Frontal cortex (tissue), 3 donors: ENCODE measurements at regions not wholly inside any gene's neighbourhood (a gene's known extent, or its start where the extent isn't known, plus 50 kb on each side); places are given as distances from the start of the nearest gene placed in this dataset.
A peak's percentile ranks its signal among the peaks of the same experiment; 100 is the strongest.

Experiments used
- DNase-seq, 2 donors: peaks; one replicate each; pipeline ENCODE4 v3.0.0; 2012; ENCODE audit warnings: low spot score in 2 of 2
- FAIRE-seq: peaks from 2 replicates; lab custom pipeline; 2012; peaks lifted over from hg19 to GRCh38; lab: Jason Lieb, UNC
- donor health status: control.
- donor health status: control.
- donor health status: control.

DNA sequence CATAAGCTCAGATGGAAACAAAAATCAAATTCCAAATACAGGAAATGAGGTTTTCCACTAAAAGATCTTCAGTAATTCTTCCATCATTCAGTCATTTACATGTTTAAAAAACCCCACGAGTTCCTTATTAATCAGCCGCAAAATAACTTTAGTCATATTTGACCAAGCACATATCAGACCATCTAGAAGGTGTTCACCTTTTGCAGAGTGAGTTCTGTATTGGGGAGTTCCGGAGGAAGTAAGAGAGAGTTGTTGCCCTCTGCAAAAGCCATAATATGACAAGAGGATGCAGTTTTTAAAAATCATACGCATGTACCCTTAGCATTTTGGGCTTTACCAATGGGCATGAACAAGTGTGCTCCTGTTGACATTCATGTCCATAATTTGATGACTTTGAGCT lies 61.6 kb downstream of the CCR1 start:
- FAIRE-seq (no peak), DNase-seq (no peak)

DNA sequence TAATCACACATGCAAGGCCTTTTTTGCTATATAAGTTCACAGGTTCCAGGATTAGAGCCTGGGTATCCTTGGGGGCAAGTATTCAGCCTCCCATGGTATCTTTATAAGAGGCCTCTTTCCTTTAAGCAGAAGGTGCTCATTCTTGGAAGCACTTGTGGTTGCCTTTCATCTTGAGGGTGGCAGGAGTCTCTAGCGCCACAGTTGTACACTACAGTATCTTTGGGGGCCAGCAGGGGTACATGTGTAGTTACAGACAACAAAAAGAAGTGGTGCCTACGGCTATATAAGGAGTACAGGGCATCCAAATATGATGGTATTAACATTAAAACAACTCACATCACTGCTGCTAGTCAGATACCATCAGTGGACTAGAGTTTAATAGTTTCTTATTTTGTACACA lies 62.1 kb downstream of the CCR1 start:
- no peak for FAIRE-seq

DNA sequence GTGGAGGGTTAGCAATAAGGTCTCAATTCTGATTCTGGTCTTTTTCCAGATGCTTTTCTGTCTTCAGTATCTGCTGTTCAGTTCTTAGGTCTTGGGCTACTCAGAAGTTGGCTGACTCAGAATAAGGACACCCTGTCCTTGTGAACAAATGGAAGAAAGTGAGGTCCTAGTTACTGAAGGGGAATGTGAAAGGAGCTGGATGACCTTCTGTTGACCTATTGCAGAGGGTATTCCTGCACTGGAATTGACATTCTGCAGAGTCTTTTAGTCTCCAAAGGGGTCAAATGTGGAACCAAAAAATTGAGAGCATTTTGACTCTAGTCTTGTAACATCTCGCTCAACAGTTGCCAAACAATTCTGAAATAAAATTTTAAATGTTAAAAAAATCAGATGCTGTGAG lies 63.0 kb downstream of the CCR1 start:
- DNase-seq (no peak), FAIRE-seq (no peak)

More for the DNA sequence above, 62.1 kb downstream of the CCR1 start:
- no peak for DNase-seq

DNA sequence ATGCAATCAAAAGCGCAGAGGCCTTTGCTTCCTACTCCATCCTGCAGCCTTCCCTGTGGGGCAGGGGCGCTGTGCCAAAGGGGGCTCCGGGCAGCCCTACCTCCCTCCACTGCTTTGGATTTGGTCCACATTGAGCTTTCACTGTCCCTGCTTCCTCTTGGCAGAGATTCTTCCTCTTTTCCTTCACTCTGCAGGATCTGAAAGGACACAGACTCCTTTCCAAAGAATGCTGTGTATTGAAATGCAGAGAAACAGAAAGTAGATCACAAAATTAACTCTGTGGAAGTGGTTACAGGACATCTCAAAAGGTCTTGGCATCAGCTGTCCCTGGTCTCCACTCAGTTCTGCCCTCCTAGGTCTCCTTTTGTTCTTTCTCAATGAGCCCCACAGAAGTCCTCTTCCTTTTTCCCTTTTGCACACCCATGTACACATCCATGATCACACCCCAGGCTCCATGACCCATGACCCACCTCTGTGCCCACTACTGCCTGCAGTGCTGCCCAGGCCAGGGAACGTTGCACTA lies 64.1 kb downstream of the CCR1 start:
- DNase-seq = peak in 1 of 2 donors; percentile 1
- FAIRE-seq = no peak

DNA sequence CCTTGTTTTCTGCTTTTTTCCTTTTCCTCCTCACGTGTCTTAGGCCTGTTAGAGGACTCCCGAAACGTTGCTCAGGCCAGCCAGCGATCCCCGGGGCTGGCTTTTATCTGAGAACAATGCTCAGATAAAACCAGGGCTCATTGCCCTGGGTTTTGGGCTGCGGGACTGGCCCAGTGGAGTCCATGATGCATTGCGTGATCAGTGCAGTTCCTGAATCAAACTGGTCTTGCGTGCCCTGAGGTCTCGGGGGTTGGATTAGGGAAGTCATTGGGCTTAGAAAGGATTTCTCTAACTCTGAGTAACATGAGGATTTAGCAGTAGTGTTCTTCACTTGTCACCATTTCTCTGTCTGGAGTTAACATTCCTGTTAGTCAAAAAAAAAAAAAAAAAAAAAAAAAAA lies 66.3 kb downstream of the CCR1 start:
- DNase-seq = no peak
- no peak for FAIRE-seq

GRCh38 chr3:46138581-46138980 lies 69.5 kb downstream of the CCR1 start:
- no peak for FAIRE-seq
- no peak for DNase-seq

- DNase-seq (no peak), FAIRE-seq (no peak)
These were observed 72.6 kb downstream of the CCR1 start for GRCh38 chr3:46135475-46135874.

DNA sequence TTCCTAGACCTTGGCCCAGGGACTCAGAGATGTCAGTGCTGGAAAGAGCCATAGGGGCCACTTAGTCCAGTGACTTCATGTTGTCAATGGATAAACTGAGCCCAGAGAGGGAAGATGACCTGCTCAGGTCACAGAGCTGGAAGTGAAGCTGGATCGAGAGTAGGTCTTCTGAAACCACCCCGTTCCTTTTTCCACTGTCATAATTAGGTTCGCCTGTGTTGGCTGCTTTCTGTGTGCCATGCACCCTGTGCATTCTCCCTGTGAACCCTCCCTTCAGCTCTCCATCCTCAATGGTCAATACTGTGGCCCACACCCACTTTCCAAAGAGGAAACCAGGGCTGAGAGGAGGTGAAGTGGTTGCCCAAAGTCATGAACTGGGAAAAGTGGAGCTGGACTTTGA lies 74.8 kb downstream of the CCR1 start:
- no peak for FAIRE-seq
- no peak for DNase-seq

- FAIRE-seq = no peak
- no peak for DNase-seq
These were observed 75.5 kb downstream of the CCR1 start for GRCh38 chr3:46132565-46132964.

GRCh38 chr3:46131884-46132450 lies 76.1 kb downstream of the CCR1 start:
- no peak for DNase-seq
- no peak for FAIRE-seq

- FAIRE-seq = no peak
These were observed 77.3 kb downstream of the CCR1 start for GRCh38 chr3:46130631-46131310.

DNA sequence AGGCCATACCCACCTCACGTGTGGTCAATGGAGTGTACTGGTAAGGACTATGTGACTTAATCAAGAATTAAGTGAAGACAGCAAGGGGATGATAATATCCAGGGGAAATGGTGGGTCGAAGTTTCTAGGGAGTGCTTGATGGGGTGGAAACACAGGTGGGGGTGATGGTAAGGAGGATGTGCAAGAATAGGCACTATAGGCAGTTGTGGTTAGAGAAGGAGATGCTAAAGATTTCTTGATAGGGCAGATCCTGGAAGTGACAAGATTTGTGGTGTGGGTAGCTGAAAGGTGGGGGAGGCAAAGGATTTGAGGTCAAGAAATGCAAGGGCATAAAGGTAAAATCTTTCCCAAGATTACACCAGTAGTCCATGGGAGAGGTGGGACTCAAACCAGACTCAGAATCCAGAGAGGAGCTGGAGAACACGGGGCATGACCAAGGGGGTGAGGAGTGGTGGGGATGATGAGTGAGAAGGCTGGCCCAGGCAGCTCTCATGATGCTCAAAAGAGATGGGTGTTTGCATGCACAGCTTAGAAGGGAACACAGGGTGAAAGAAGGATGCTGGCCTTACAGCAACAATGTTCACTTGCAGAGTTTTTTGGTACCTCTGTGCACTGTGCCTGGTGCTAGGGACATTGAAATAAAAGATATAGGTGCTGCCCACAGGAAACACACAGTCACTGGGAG lies 78.4 kb downstream of the CCR1 start:
- no peak for DNase-seq
- FAIRE-seq = no peak

More at GRCh38 chr3:46130631-46131310, 77.3 kb downstream of the CCR1 start:
- DNase-seq = no peak

GRCh38 chr3:46127503-46127902 lies 80.6 kb downstream of the CCR1 start:
- DNase-seq = no peak
- no peak for FAIRE-seq

- FAIRE-seq (no peak), DNase-seq (no peak)
These were observed 83.6 kb downstream of the CCR1 start for GRCh38 chr3:46124216-46125177.

GRCh38 chr3:46123646-46124045 lies 84.5 kb downstream of the CCR1 start:
- no peak for DNase-seq
- FAIRE-seq = no peak

DNA sequence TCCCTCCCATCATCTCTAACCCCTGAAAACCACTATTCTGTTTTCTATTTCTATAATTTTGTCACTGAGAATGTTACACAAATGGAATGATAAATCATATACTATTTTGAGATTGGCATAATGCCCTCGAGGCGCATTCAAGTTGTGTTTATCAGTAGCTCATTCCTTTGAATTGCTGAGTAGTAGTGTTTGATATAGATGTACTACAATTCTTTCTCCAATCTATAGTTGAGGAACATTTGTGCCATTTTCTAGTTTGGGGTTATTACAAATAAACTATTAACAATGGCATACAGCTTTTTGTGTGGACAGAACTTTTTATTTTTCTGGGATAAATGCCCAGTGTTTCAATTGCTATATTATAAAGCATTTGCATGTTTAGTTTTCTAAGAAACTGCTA lies 86.0 kb downstream of the CCR1 start:
- DNase-seq = no peak
- no peak for FAIRE-seq

DNA sequence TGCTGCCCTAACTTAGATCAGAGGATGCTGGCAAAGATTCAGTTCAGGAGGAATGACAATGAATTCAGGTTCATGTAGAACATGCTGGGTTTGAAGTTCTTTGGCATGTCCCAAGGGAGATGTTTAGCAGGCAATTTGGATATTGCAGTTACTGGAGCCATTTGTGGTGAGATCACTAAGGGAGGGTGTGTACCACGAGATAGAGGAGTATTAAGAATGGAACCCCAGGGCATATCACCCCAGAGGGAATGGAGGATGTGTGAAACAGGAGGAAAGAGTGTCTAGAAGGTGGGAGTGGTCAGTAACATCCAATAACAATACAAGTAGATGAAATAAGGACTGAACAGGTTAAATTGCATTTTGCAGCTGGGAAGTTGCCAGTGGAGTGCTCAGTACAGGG lies 87.1 kb downstream of the CCR1 start:
- DNase-seq = no peak
- FAIRE-seq = no peak

DNA sequence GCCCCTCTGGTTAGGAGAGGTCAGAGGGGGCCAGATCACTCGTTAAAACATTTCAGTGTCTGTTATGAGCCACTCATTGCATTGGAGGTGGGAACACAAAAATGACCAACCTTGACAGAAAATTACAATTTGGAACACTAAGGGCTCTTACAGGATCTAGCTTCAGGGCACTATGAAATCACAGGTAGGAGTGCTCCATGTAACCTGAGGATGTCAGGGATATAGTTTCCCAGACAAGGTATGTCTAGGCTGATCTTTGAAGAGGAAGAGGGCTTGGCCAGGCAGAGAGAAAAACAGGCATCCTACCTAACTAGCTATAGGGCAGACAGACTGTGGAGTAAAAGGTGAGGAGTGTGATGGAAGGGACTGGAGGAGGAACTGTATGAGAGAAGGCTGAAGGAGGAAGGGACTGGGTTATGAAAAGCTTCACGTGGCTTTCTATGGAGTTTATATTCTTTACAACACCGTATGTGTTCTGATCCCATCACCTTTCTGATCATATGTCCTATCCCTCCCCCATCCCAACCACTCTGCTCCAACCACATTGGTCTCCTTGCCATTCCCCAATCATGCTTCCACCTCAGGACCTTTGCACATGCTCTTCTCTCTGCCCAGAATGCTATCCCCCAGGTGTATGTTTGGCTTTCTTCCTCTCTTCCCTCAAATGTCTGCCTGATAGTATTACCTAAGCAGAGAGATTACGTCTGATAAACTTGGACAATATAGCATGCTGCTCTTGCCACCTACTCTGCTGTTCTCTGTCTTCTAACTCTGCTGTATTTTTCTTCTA lies 88.2 kb downstream of the CCR1 start:
- no peak for FAIRE-seq

GRCh38 chr3:46119253-46119652 lies 88.9 kb downstream of the CCR1 start:
- FAIRE-seq (no peak), DNase-seq (no peak)

More for the DNA sequence above, 88.2 kb downstream of the CCR1 start:
- no peak for DNase-seq
